Fibroblast of the aortic adventitia (primary cell): ENCODE measurements at regions not wholly inside any gene's neighbourhood (a gene's known extent, or its start where the extent isn't known, plus 50 kb on each side); places are given as distances from the start of the nearest gene placed in this dataset.

Experiments
- DNase-seq: peaks from one replicate; pipeline ENCODE4 v3.0.0-alpha.2; 2010; ENCODE audit warnings: low read depth
- H3K4me3 ChIP-seq: 2 replicates; pipeline ENCODE4 v1.5.1; 2011; ENCODE audit warnings: low read depth, mild to moderate bottlenecking, control low read depth, low read length, moderate library complexity
- CTCF ChIP-seq: IDR thresholded peaks from 2 replicates; pipeline ENCODE4 v1.5.1; 2011; ENCODE audit warnings: mild to moderate bottlenecking, low read length, control low read depth, inconsistent platforms; ENCODE audit not compliant: insufficient read depth

- no peak for DNase-seq
- TF ChIP-seq CTCF, result no peak
- H3K4me3 ChIP-seq, result no peak overlapping the region
Measured at GRCh38 chr5:7094626-7095025, 301.3 kb upstream of the ADCY2 start.

- TF ChIP-seq CTCF, result no peak
- DNase-seq, result no peak
- no peak overlapping the region for H3K4me3 ChIP-seq
Measured at GRCh38 chr5:7096294-7096693, 299.6 kb upstream of the ADCY2 start.

- H3K4me3 ChIP-seq, result no peak overlapping the region
- no peak for DNase-seq
- no peak for TF ChIP-seq CTCF
Measured at GRCh38 chr5:7105358-7105757, 290.6 kb upstream of the ADCY2 start.

DNA sequence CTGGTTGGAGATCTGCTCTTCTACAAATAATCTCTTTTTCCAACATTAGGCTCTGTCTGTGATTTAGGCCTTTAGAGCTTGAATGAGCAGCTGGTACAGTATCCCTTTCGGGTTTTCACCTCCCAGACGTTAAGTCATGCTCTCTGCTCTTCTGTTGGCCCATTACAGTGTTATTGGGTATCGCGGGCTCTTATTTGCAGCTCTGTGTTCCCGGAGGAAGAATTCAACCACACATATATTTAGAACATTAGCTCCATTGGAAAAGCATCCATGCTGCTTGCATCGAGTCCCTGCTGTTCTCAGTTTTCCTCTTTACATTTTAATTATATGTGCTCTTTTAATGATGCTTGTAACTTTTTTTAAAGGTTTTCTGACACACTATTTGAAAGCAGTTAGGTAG is 278.0 kb upstream of the ADCY2 start:
- DNase-seq, result no peak
- no peak overlapping the region for H3K4me3 ChIP-seq
- TF ChIP-seq CTCF, result no peak

DNA sequence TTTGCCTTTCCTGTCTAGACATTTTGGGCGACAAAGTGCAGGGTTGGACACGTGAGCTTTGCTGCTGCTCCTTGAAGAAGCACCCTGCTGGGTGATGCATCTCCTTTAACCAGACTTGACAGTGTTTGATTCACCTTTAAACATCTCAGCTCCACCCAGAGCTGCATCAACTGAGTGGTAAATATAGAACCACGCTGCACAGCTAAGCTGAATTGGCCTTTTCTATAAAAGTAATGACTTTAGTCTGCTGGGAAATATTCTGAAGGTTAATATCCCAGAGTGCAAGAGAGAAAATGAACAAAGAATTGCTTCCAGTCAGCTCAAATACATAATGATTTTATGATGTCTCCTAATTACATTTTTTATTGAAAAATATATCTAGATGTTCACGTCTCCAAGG is 264.3 kb upstream of the ADCY2 start:
- TF ChIP-seq CTCF, result no peak

DNA sequence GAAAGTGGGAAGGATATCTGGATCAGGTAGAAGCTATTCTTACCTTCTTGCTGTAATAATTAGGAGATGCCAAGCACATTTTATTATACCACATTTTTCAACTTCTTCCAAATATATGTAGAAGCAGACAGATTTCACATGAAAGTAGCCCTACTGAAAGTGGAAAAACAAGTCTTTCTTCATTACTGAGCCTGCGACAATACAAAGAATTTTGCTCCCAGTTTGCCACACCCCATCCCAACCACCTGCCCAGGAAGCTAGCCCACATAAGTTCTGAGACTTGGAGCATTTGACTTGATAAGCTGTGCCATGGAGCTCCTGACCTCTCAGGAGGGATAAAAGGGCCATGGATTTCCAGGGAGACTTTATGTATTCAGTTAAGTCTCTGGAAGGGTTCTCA is 249.1 kb upstream of the ADCY2 start:
- H3K4me3 ChIP-seq, result no peak overlapping the region
- no peak for TF ChIP-seq CTCF
- no peak for DNase-seq

More for the DNA sequence above, 264.3 kb upstream of the ADCY2 start:
- H3K4me3 ChIP-seq, result no peak overlapping the region
- DNase-seq, result no peak

DNA sequence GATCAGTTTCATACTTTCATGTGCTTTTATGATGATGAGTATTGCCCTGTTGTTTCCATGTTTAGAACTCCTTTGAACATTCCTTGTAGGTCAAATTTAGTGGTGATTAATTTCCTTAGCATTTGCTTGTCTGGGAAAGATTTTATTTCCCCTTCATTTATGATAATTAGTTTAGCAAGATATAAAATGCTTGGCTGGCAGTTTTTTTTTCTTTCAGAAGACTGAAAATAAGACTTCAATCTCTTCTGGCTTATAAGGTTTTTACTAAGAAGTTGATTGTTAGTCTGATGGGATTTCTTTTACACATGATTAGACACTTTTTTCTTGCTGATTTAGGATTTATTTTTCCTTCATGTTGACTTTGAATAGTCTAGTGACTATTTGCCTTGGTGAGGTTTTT is 238.9 kb upstream of the ADCY2 start:
- TF ChIP-seq CTCF, result no peak
- no peak for DNase-seq

More for the DNA sequence above, 238.9 kb upstream of the ADCY2 start:
- no peak overlapping the region for H3K4me3 ChIP-seq
